ENCODE measurements at regions not wholly inside any gene's neighbourhood (a gene's known extent, or its start where the extent isn't known, plus 50 kb on each side); places are given as distances from the start of the nearest gene placed in this dataset.

- Histone ChIP-seq H4K8ac (ENCODE audit: low read depth, low read length) (no peak overlapping the region), H3K18ac (ENCODE audit: low read length) (no peak overlapping the region), H3K23ac (ENCODE audit: low read depth, low read length, poor library complexity) (no peak overlapping the region), H2BK5ac (ENCODE audit: low read length) (no peak overlapping the region), H3K27me3 (ENCODE audit: control insufficient read depth in 3 of 3, insufficient read depth in 3 of 3, low read depth in 1 of 3, low read length in 3 of 3) (peaks cover 0 to 6% (median 0%) of the 10 kb centered on the region in 3 experiments), H3K4ac (ENCODE audit: low read length) (no peak overlapping the region), H3K4me2 (ENCODE audit: insufficient read depth, low read length, poor library complexity, severe bottlenecking) (no peak overlapping the region), H3K9ac (ENCODE audit: low read depth, low read length, poor library complexity) (no peak overlapping the region), H3K79me1 (ENCODE audit: low read depth, low read length) (no peaks in the 10 kb centered on the region), H2AFZ (ENCODE audit: low read length) (no peak overlapping the region), H4K91ac (ENCODE audit: low read depth, low read length, poor library complexity) (no peak overlapping the region), H3K36me3 (replicated peaks in 1 of 2; ENCODE audit: control insufficient read depth in 2 of 2, insufficient read depth in 2 of 2, low read length in 2 of 2) (no peaks in the 10 kb centered on the region), H2AK5ac (ENCODE audit: low read depth, low read length) (no peak overlapping the region), H3K14ac (ENCODE audit: low read length) (no peak overlapping the region), H2BK12ac (ENCODE audit: low read length) (no peak overlapping the region), H3K4me3 (ENCODE audit: low read length in 2 of 2) (no peak overlapping the region), H3K27ac (replicated peaks; ENCODE audit: low read length) (no peak overlapping the region), H3K4me1 (ENCODE audit: control insufficient read depth in 2 of 2, insufficient read depth in 1 of 2, low read depth in 1 of 2, low read length in 2 of 2) (no peaks in the 10 kb centered on the region), H2BK15ac (ENCODE audit: low read length) (no peak overlapping the region), H3K9me3 (replicated peaks in 1 of 2; ENCODE audit: control insufficient read depth in 2 of 2, insufficient read depth in 1 of 2, low read depth in 1 of 2, low read length in 2 of 2) (no peaks in the 10 kb centered on the region), H2BK120ac (ENCODE audit: low read depth, low read length) (no peak overlapping the region)
- no CpG with 5 or more reads among the region's 4 CpGs for WGBS, 2 donors (ENCODE audit: extremely low coverage in 2 of 2, insufficient read length in 2 of 2, insufficient replicate concordance in 1 of 2)
- DNase-seq (ENCODE audit: low spot score), result no peak
Measured at GRCh38 chr13:26984337-26984736, 187.3 kb downstream of the USP12 start.

- Histone ChIP-seq H2AK5ac (ENCODE audit: low read depth, low read length) (no peak overlapping the region), H3K4me3 (ENCODE audit: low read length in 2 of 2) (no peak overlapping the region), H3K4me1 (ENCODE audit: control insufficient read depth in 2 of 2, insufficient read depth in 1 of 2, low read depth in 1 of 2, low read length in 2 of 2) (no peaks in the 10 kb centered on the region), H2BK12ac (ENCODE audit: low read length) (no peak overlapping the region), H3K27me3 (ENCODE audit: control insufficient read depth in 3 of 3, insufficient read depth in 3 of 3, low read depth in 1 of 3, low read length in 3 of 3) (peaks cover 0 to 12% (median 0%) of the 10 kb centered on the region in 3 experiments), H2BK15ac (ENCODE audit: low read length) (no peak overlapping the region), H4K91ac (ENCODE audit: low read depth, low read length, poor library complexity) (no peak overlapping the region), H2BK120ac (ENCODE audit: low read depth, low read length) (no peak overlapping the region), H3K4ac (ENCODE audit: low read length) (no peak overlapping the region), H3K14ac (ENCODE audit: low read length) (no peak overlapping the region), H3K18ac (ENCODE audit: low read length) (no peak overlapping the region), H3K23ac (ENCODE audit: low read depth, low read length, poor library complexity) (no peak overlapping the region), H3K4me2 (ENCODE audit: insufficient read depth, low read length, poor library complexity, severe bottlenecking) (no peak overlapping the region), H3K27ac (replicated peaks; ENCODE audit: low read length) (no peak overlapping the region), H3K79me1 (ENCODE audit: low read depth, low read length) (no peaks in the 10 kb centered on the region), H3K9ac (ENCODE audit: low read depth, low read length, poor library complexity) (no peak overlapping the region), H4K8ac (ENCODE audit: low read depth, low read length) (no peak overlapping the region), H2AFZ (ENCODE audit: low read length) (no peak overlapping the region), H2BK5ac (ENCODE audit: low read length) (no peak overlapping the region), H3K36me3 (replicated peaks in 1 of 2; ENCODE audit: control insufficient read depth in 2 of 2, insufficient read depth in 2 of 2, low read length in 2 of 2) (no peaks in the 10 kb centered on the region), H3K9me3 (replicated peaks in 1 of 2; ENCODE audit: control insufficient read depth in 2 of 2, insufficient read depth in 1 of 2, low read depth in 1 of 2, low read length in 2 of 2) (no peaks in the 10 kb centered on the region)
- DNase-seq (ENCODE audit: low spot score), result no peak
- WGBS, 2 donors (ENCODE audit: extremely low coverage in 2 of 2, insufficient read length in 2 of 2, insufficient replicate concordance in 1 of 2), result no CpG with 5 or more reads among the region's 12 CpGs
Measured at GRCh38 chr13:26983543-26984320, 187.9 kb downstream of the USP12 start.

GRCh38 chr13:26980099-26981031, 191.2 kb downstream of the USP12 start:
- Histone ChIP-seq H3K79me1 (ENCODE audit: low read depth, low read length) (no peaks in the 10 kb centered on the region), H3K4ac (ENCODE audit: low read length) (no peak overlapping the region), H3K27ac (replicated peaks; ENCODE audit: low read length) (no peak overlapping the region), H2AFZ (ENCODE audit: low read length) (no peak overlapping the region), H3K27me3 (ENCODE audit: control insufficient read depth in 3 of 3, insufficient read depth in 3 of 3, low read depth in 1 of 3, low read length in 3 of 3) (peaks cover 0 to 19% (median 0%) of the 10 kb centered on the region in 3 experiments), H2BK12ac (ENCODE audit: low read length) (no peak overlapping the region), H3K4me3 (ENCODE audit: low read length in 2 of 2) (no peak overlapping the region), H2AK5ac (ENCODE audit: low read depth, low read length) (peak overlapping the region; percentile 35), H2BK15ac (ENCODE audit: low read length) (no peak overlapping the region), H4K91ac (ENCODE audit: low read depth, low read length, poor library complexity) (no peak overlapping the region), H3K23ac (ENCODE audit: low read depth, low read length, poor library complexity) (no peak overlapping the region), H3K9ac (ENCODE audit: low read depth, low read length, poor library complexity) (peak overlapping the region; percentile 74), H2BK120ac (ENCODE audit: low read depth, low read length) (no peak overlapping the region), H4K8ac (ENCODE audit: low read depth, low read length) (peak overlapping the region; percentile 76), H3K9me3 (replicated peaks in 1 of 2; ENCODE audit: control insufficient read depth in 2 of 2, insufficient read depth in 1 of 2, low read depth in 1 of 2, low read length in 2 of 2) (no peaks in the 10 kb centered on the region), H3K4me1 (ENCODE audit: control insufficient read depth in 2 of 2, insufficient read depth in 1 of 2, low read depth in 1 of 2, low read length in 2 of 2) (no peaks in the 10 kb centered on the region), H2BK5ac (ENCODE audit: low read length) (no peak overlapping the region), H3K4me2 (ENCODE audit: insufficient read depth, low read length, poor library complexity, severe bottlenecking) (no peak overlapping the region), H3K36me3 (replicated peaks in 1 of 2; ENCODE audit: control insufficient read depth in 2 of 2, insufficient read depth in 2 of 2, low read length in 2 of 2) (no peaks in the 10 kb centered on the region), H3K14ac (ENCODE audit: low read length) (no peak overlapping the region), H3K18ac (ENCODE audit: low read length) (no peak overlapping the region)
- WGBS, 2 donors (ENCODE audit: extremely low coverage in 2 of 2, insufficient read length in 2 of 2, insufficient replicate concordance in 1 of 2), result no CpG with 5 or more reads among the region's 18 CpGs
- no peak for DNase-seq (ENCODE audit: low spot score)

- H3K4ac ChIP-seq (ENCODE audit: low read length), result no peak overlapping the region
- no peak overlapping the region for H2AFZ ChIP-seq (ENCODE audit: low read length)
- H3K23ac ChIP-seq (ENCODE audit: low read depth, low read length, poor library complexity), result no peak overlapping the region
- H3K79me1 ChIP-seq (ENCODE audit: low read depth, low read length), result no peaks in the 10 kb centered on the region
- H2AK5ac ChIP-seq (ENCODE audit: low read depth, low read length), result no peak overlapping the region
- H3K18ac ChIP-seq (ENCODE audit: low read length), result no peak overlapping the region
- no peak overlapping the region for H2BK15ac ChIP-seq (ENCODE audit: low read length)
- no peak overlapping the region for H3K27ac ChIP-seq (replicated peaks; ENCODE audit: low read length)
- H4K8ac ChIP-seq (ENCODE audit: low read depth, low read length), result no peak overlapping the region
- no peak overlapping the region for H3K4me3 ChIP-seq (ENCODE audit: low read length in 2 of 2)
- DNase-seq (ENCODE audit: low spot score), result no peak
- H4K91ac ChIP-seq (ENCODE audit: low read depth, low read length, poor library complexity), result no peak overlapping the region
- peaks cover 0 to 19% (median 0%) of the 10 kb centered on the region in 3 experiments for H3K27me3 ChIP-seq (ENCODE audit: control insufficient read depth in 3 of 3, insufficient read depth in 3 of 3, low read depth in 1 of 3, low read length in 3 of 3)
- H3K14ac ChIP-seq (ENCODE audit: low read length), result no peak overlapping the region
- H3K9ac ChIP-seq (ENCODE audit: low read depth, low read length, poor library complexity), result no peak overlapping the region
- no peak overlapping the region for H2BK5ac ChIP-seq (ENCODE audit: low read length)
- no peaks in the 10 kb centered on the region for H3K36me3 ChIP-seq (replicated peaks in 1 of 2; ENCODE audit: control insufficient read depth in 2 of 2, insufficient read depth in 2 of 2, low read length in 2 of 2)
- WGBS, 2 donors (ENCODE audit: extremely low coverage in 2 of 2, insufficient read length in 2 of 2, insufficient replicate concordance in 1 of 2), result no CpG with 5 or more reads among the region's 8 CpGs
- no peak overlapping the region for H3K4me2 ChIP-seq (ENCODE audit: insufficient read depth, low read length, poor library complexity, severe bottlenecking)
- no peaks in the 10 kb centered on the region for H3K4me1 ChIP-seq (ENCODE audit: control insufficient read depth in 2 of 2, insufficient read depth in 1 of 2, low read depth in 1 of 2, low read length in 2 of 2)
- no peak overlapping the region for H2BK120ac ChIP-seq (ENCODE audit: low read depth, low read length)
- peak overlapping the region; percentile 80 for H2BK12ac ChIP-seq (ENCODE audit: low read length)
- H3K9me3 ChIP-seq (replicated peaks in 1 of 2; ENCODE audit: control insufficient read depth in 2 of 2, insufficient read depth in 1 of 2, low read depth in 1 of 2, low read length in 2 of 2), result no peaks in the 10 kb centered on the region
Measured at GRCh38 chr13:26979334-26979733, 192.3 kb downstream of the USP12 start.

All from neuronal stem cell (in vitro differentiated cells).